ENCODE measurements at regions not wholly inside any gene's neighbourhood (a gene's known extent, or its start where the extent isn't known, plus 50 kb on each side); places are given as distances from the start of the nearest gene placed in this dataset.

GRCh38 chr10:118102121-118102520 is 55.4 kb upstream of the RAB11FIP2 start:
- no peak overlapping the region for H3K4me3 ChIP-seq (replicated peaks; ENCODE audit: low read depth, low read length)
- TF ChIP-seq, protein P1, sequence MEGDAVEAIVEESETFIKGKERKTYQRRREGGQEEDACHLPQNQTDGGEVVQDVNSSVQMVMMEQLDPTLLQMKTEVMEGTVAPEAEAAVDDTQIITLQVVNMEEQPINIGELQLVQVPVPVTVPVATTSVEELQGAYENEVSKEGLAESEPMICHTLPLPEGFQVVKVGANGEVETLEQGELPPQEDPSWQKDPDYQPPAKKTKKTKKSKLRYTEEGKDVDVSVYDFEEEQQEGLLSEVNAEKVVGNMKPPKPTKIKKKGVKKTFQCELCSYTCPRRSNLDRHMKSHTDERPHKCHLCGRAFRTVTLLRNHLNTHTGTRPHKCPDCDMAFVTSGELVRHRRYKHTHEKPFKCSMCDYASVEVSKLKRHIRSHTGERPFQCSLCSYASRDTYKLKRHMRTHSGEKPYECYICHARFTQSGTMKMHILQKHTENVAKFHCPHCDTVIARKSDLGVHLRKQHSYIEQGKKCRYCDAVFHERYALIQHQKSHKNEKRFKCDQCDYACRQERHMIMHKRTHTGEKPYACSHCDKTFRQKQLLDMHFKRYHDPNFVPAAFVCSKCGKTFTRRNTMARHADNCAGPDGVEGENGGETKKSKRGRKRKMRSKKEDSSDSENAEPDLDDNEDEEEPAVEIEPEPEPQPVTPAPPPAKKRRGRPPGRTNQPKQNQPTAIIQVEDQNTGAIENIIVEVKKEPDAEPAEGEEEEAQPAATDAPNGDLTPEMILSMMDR (IDR thresholded peaks at IDR 0.05; ENCODE audit: low read depth, low read length, missing control alignments), result no peak
- DNase-seq (ENCODE audit: extremely low read depth, low read depth), result no peak

GRCh38 chr10:118101501-118101900 is 54.8 kb upstream of the RAB11FIP2 start:
- no peak for DNase-seq (ENCODE audit: extremely low read depth, low read depth)
- TF ChIP-seq, protein P1 (IDR thresholded peaks at IDR 0.05; ENCODE audit: low read depth, low read length, missing control alignments), result no peak
- H3K4me3 ChIP-seq (replicated peaks; ENCODE audit: low read depth, low read length), result no peak overlapping the region
